ENCODE measurements at regions not wholly inside any gene's neighbourhood (a gene's known extent, or its start where the extent isn't known, plus 50 kb on each side); places are given as distances from the start of the nearest gene placed in this dataset.

- TF ChIP-seq, protein P1, sequence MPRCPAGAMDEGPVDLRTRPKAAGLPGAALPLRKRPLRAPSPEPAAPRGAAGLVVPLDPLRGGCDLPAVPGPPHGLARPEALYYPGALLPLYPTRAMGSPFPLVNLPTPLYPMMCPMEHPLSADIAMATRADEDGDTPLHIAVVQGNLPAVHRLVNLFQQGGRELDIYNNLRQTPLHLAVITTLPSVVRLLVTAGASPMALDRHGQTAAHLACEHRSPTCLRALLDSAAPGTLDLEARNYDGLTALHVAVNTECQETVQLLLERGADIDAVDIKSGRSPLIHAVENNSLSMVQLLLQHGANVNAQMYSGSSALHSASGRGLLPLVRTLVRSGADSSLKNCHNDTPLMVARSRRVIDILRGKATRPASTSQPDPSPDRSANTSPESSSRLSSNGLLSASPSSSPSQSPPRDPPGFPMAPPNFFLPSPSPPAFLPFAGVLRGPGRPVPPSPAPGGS (IDR thresholded peaks at IDR 0.05): no peak
- no peak for TF ChIP-seq CBX8 (IDR thresholded peaks at IDR 0.05)
- TF ChIP-seq HDAC2 (IDR thresholded peaks at IDR 0.05): no peak
- TF ChIP-seq FOSL2 (IDR thresholded peaks at IDR 0.05): no peak
- TF ChIP-seq FOSL2 (CRISPR knock-in tag; IDR thresholded peaks at IDR 0.05): no peak
- no peak for TF ChIP-seq RFX5 (IDR thresholded peaks at IDR 0.05)
These were observed 1506.8 kb upstream of the TMEFF2 start (continued) for GRCh38 chr2:193701484-193701883.

- DNase-seq (ENCODE audit: low read depth in 1 of 2, low spot score in 1 of 2) (peak in 1 of 2 experiments; percentile 31), FAIRE-seq (no peak), ATAC-seq (peak; percentile 71 to 77; a peak in 5 of 6 replicates)
- POLR2A ChIA-PET: no interaction called here
- H3K4me1 ChIP-seq: no peaks in the 10 kb centered on the region
- CTCF ChIA-PET: interaction anchor here (0.7 kb wide), 1 partner anchor 10 kb away, joined by 4 read pairs; no protein-coding TSS in a partner anchor
- no peak overlapping the region for H3K4me3 ChIP-seq
- TF ChIP-seq EHF (CRISPR knock-in tag; IDR thresholded peaks at IDR 0.05) (no peak), SMC3 (IDR thresholded peaks at IDR 0.05) (peak; percentile 66; the same call in 2 of the 3 replicates), RAD21 (conservative IDR thresholded peaks at IDR 0.05 in 1 of 2, IDR thresholded peaks at IDR 0.05 in 1 of 2) (peak; percentile 44 to 58)
- TF ChIP-seq, protein P2, sequence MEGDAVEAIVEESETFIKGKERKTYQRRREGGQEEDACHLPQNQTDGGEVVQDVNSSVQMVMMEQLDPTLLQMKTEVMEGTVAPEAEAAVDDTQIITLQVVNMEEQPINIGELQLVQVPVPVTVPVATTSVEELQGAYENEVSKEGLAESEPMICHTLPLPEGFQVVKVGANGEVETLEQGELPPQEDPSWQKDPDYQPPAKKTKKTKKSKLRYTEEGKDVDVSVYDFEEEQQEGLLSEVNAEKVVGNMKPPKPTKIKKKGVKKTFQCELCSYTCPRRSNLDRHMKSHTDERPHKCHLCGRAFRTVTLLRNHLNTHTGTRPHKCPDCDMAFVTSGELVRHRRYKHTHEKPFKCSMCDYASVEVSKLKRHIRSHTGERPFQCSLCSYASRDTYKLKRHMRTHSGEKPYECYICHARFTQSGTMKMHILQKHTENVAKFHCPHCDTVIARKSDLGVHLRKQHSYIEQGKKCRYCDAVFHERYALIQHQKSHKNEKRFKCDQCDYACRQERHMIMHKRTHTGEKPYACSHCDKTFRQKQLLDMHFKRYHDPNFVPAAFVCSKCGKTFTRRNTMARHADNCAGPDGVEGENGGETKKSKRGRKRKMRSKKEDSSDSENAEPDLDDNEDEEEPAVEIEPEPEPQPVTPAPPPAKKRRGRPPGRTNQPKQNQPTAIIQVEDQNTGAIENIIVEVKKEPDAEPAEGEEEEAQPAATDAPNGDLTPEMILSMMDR (IDR thresholded peaks at IDR 0.05): peak; percentile 43
- no peak overlapping the region for H3K4me2 ChIP-seq
- 35% methylated on average over 1 of the region's 1 CpG for WGBS (ENCODE audit: missing lambda C conversion rate)
- H3K27ac ChIP-seq: no peak overlapping the region
- no peaks in the 10 kb centered on the region for H3K9me3 ChIP-seq
These were observed 1500.6 kb upstream of the TMEFF2 start for GRCh38 chr2:193695367-193695766.

- no peak for ATAC-seq
- WGBS (ENCODE audit: missing lambda C conversion rate): 50% methylated on average over 3 of the region's 3 CpGs
- no peak overlapping the region for H3K4me2 ChIP-seq
- no peaks in the 10 kb centered on the region for H3K4me1 ChIP-seq
- ChIA-PET CTCF (no interaction called here), POLR2A (no interaction called here)
- no peak for DNase-seq (ENCODE audit: low read depth in 1 of 2, low spot score in 1 of 2)
- no peak overlapping the region for H3K27ac ChIP-seq
- H3K4me3 ChIP-seq: no peak overlapping the region
- no peaks in the 10 kb centered on the region for H3K9me3 ChIP-seq
- FAIRE-seq: no peak
- no peak for TF ChIP-seq REST (IDR thresholded peaks at IDR 0.05)
- TF ChIP-seq CHD2 (IDR thresholded peaks at IDR 0.05; ENCODE audit: low read length, partially characterized antibody): no peak
- TF ChIP-seq SMC3 (IDR thresholded peaks at IDR 0.05): no peak
- no peak for TF ChIP-seq RARB (CRISPR knock-in tag; IDR thresholded peaks at IDR 0.05)
- TF ChIP-seq CHD4 (IDR thresholded peaks at IDR 0.05; ENCODE audit: borderline replicate concordance): no peak
- TF ChIP-seq KDM1A (IDR thresholded peaks at IDR 0.05; ENCODE audit: low read depth): no peak
- no peak for TF ChIP-seq EHMT2 (IDR thresholded peaks at IDR 0.05; ENCODE audit: low read depth)
- TF ChIP-seq PHF8 (IDR thresholded peaks at IDR 0.05; ENCODE audit: borderline replicate concordance, low read depth): no peak
- TF ChIP-seq, protein P3, sequence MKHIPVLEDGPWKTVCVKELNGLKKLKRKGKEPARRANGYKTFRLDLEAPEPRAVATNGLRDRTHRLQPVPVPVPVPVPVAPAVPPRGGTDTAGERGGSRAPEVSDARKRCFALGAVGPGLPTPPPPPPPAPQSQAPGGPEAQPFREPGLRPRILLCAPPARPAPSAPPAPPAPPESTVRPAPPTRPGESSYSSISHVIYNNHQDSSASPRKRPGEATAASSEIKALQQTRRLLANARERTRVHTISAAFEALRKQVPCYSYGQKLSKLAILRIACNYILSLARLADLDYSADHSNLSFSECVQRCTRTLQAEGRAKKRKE (CRISPR knock-in tag; IDR thresholded peaks at IDR 0.05; ENCODE audit: low read depth): no peak
- TF ChIP-seq, protein P4, sequence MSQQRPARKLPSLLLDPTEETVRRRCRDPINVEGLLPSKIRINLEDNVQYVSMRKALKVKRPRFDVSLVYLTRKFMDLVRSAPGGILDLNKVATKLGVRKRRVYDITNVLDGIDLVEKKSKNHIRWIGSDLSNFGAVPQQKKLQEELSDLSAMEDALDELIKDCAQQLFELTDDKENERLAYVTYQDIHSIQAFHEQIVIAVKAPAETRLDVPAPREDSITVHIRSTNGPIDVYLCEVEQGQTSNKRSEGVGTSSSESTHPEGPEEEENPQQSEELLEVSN (IDR thresholded peaks at IDR 0.05; ENCODE audit: borderline replicate concordance, low read depth): no peak
- TF ChIP-seq POLR2A (IDR thresholded peaks at IDR 0.05; ENCODE audit: low read length): no peak
- no peak for TF ChIP-seq ZFP36 (IDR thresholded peaks at IDR 0.05; ENCODE audit: borderline replicate concordance, partially characterized antibody)
- no peak for TF ChIP-seq MAFK (IDR thresholded peaks at IDR 0.05; ENCODE audit: partially characterized antibody)
- TF ChIP-seq, protein P5, sequence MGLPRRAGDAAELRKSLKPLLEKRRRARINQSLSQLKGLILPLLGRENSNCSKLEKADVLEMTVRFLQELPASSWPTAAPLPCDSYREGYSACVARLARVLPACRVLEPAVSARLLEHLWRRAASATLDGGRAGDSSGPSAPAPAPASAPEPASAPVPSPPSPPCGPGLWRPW (IDR thresholded peaks at IDR 0.05): no peak
- TF ChIP-seq, protein P2 (IDR thresholded peaks at IDR 0.05): no peak
- TF ChIP-seq TP53 (CRISPR knock-in tag; IDR thresholded peaks at IDR 0.05): no peak
- TF ChIP-seq ZC3H11A (IDR thresholded peaks at IDR 0.05): no peak
- TF ChIP-seq HOXB13 (CRISPR knock-in tag; IDR thresholded peaks at IDR 0.05; ENCODE audit: low read depth): no peak
These were observed 1499.0 kb upstream of the TMEFF2 start for GRCh38 chr2:193693758-193694157.
